ENCODE measurements at regions not wholly inside any gene's neighbourhood (a gene's known extent, or its start where the extent isn't known, plus 50 kb on each side); places are given as distances from the start of the nearest gene placed in this dataset.

GRCh38 chr3:110352841-110353604 lies 718.6 kb upstream of the NECTIN3 start (continued):
- TF ChIP-seq CUX1 (IDR thresholded peaks at IDR 0.05; ENCODE audit: insufficient replicate concordance, low read depth, low read length) (no peak), TAF1 (IDR thresholded peaks at IDR 0.05; ENCODE audit: borderline replicate concordance, low read depth, low read length) (no peak), ZNF24 (IDR thresholded peaks at IDR 0.05) (no peak), TBL1XR1 (IDR thresholded peaks at IDR 0.05; ENCODE audit: low read depth, low read length) (no peak), SIX5 (IDR thresholded peaks at IDR 0.05; ENCODE audit: low read depth, low read length, severe bottlenecking) (no peak)

- Histone ChIP-seq H2AFZ (ENCODE audit: control insufficient read depth, low read depth, low read length) (no peak overlapping the region), H3K4me1 (ENCODE audit: control insufficient read depth, insufficient read depth, low read length) (no peaks in the 10 kb centered on the region), H3K4me3 (no peak overlapping the region), H3K27ac (ENCODE audit: control insufficient read depth, insufficient read depth) (no peak overlapping the region), H3K79me2 (ENCODE audit: control insufficient read depth, insufficient read depth, low read length) (no peaks in the 10 kb centered on the region), H3K36me3 (ENCODE audit: control insufficient read depth in 2 of 2, insufficient read depth in 2 of 2, low read length in 1 of 2) (no peaks in the 10 kb centered on the region), H3K4me2 (ENCODE audit: control insufficient read depth, insufficient read depth) (no peak overlapping the region), H3K9ac (ENCODE audit: control insufficient read depth, insufficient read depth, low read length) (no peak overlapping the region), H3K27me3 (replicated peaks in 1 of 2; ENCODE audit: control insufficient read depth in 2 of 2, insufficient read depth in 2 of 2, low read length in 1 of 2) (no peaks in the 10 kb centered on the region), H3K9me3 (replicated peaks; ENCODE audit: control insufficient read depth, insufficient read depth, low read length) (no peaks in the 10 kb centered on the region), H4K20me1 (ENCODE audit: control insufficient read depth, insufficient read depth) (no peaks in the 10 kb centered on the region)
- BruUV-seq (replicated peaks), result no TSS peak
- ChIA-PET CTCF (no interaction called here), SMC1A (ENCODE audit: uncharacterized antibody, unreplicated experiment) (no interaction called here), POLR2A (no interaction called here), RAD21 (ENCODE audit: unreplicated experiment) (no interaction called here)
- FAIRE-seq, result no peak
- ATAC-seq, result no peak
- DNase-seq (ENCODE audit: low read depth, low spot score), result no peak
- intact Hi-C loops (cut with micrococcal nuclease; ENCODE audit: unreplicated experiment), result no loop called here
- in situ Hi-C loops (cut with MboI), result no loop called here
- TF ChIP-seq ZBTB11 (CRISPR knock-in tag; IDR thresholded peaks at IDR 0.05), result no peak
- no peak for TF ChIP-seq SMAD5 (IDR thresholded peaks at IDR 0.05; ENCODE audit: low read depth)
- no peak for TF ChIP-seq E4F1 (IDR thresholded peaks at IDR 0.05; ENCODE audit: borderline replicate concordance, partially characterized antibody)
- TF ChIP-seq DPF2 (IDR thresholded peaks at IDR 0.05), result no peak
- no peak for TF ChIP-seq TAF1 (IDR thresholded peaks at IDR 0.05; ENCODE audit: borderline replicate concordance, low read depth, low read length)
Measured at GRCh38 chr3:110362751-110363150, 708.9 kb upstream of the NECTIN3 start.

Measured in GM12878 (cell line).